ENCODE measurements at regions not wholly inside any gene's neighbourhood (a gene's known extent, or its start where the extent isn't known, plus 50 kb on each side); places are given as distances from the start of the nearest gene placed in this dataset.

DNA sequence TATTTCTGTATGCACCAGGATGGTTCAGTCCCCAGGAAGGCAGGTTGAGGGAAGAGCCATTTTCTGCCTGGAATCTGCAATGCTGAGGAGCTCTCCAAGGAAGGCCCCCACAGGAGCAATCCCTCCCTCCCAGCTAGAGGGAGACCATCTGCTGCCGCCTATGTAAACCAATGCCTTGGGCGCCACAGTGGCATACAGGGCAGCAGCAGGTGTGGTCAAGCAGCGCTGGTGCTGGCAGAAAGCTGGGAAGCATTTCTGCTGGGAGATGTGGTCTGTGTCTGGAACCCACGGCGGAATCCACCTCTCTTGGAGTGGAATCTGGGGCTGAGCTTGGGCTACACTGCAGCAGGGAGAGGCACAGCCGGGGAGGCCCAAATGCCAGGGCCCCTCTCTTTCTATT, 283.3 kb downstream of the RRAGC start:
- H3K9ac ChIP-seq (ENCODE audit: low read length): no peak overlapping the region
- no peaks in the 10 kb centered on the region for H3K9me3 ChIP-seq (ENCODE audit: low read length)
- H3K27me3 ChIP-seq (ENCODE audit: insufficient read depth, low read depth, low read length): peaks cover 24% of the 10 kb centered on the region
- no peak overlapping the region for H3K4me3 ChIP-seq (ENCODE audit: low read length)
- no peak overlapping the region for H3K27ac ChIP-seq (ENCODE audit: low read length)
- H3K4me2 ChIP-seq (ENCODE audit: low read length): no peak overlapping the region
- no peak for TF ChIP-seq EP300 (conservative IDR thresholded peaks at IDR 0.05; ENCODE audit: poor library complexity, severe bottlenecking)
- TF ChIP-seq TAF1 (IDR thresholded peaks at IDR 0.05; ENCODE audit: low read depth): no peak
- TF ChIP-seq EZH2 (IDR thresholded peaks at IDR 0.05; ENCODE audit: borderline replicate concordance, insufficient read depth, low read length, poor library complexity, severe bottlenecking): no peak
- TF ChIP-seq RAD21 (conservative IDR thresholded peaks at IDR 0.05): no peak
- TF ChIP-seq, protein P1, sequence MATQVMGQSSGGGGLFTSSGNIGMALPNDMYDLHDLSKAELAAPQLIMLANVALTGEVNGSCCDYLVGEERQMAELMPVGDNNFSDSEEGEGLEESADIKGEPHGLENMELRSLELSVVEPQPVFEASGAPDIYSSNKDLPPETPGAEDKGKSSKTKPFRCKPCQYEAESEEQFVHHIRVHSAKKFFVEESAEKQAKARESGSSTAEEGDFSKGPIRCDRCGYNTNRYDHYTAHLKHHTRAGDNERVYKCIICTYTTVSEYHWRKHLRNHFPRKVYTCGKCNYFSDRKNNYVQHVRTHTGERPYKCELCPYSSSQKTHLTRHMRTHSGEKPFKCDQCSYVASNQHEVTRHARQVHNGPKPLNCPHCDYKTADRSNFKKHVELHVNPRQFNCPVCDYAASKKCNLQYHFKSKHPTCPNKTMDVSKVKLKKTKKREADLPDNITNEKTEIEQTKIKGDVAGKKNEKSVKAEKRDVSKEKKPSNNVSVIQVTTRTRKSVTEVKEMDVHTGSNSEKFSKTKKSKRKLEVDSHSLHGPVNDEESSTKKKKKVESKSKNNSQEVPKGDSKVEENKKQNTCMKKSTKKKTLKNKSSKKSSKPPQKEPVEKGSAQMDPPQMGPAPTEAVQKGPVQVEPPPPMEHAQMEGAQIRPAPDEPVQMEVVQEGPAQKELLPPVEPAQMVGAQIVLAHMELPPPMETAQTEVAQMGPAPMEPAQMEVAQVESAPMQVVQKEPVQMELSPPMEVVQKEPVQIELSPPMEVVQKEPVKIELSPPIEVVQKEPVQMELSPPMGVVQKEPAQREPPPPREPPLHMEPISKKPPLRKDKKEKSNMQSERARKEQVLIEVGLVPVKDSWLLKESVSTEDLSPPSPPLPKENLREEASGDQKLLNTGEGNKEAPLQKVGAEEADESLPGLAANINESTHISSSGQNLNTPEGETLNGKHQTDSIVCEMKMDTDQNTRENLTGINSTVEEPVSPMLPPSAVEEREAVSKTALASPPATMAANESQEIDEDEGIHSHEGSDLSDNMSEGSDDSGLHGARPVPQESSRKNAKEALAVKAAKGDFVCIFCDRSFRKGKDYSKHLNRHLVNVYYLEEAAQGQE (IDR thresholded peaks at IDR 0.05; ENCODE audit: borderline replicate concordance): no peak
- no peak for TF ChIP-seq SMC3 (conservative IDR thresholded peaks at IDR 0.05; ENCODE audit: poor library complexity)
- TF ChIP-seq POLR2AphosphoS5 (IDR thresholded peaks at IDR 0.05): no peak
- no peak for TF ChIP-seq CTCF (IDR thresholded peaks at IDR 0.05; ENCODE audit: poor library complexity, severe bottlenecking)
- no peaks in the 10 kb centered on the region for H3K36me3 ChIP-seq (ENCODE audit: insufficient read depth, low read length)
- H3K79me2 ChIP-seq (replicated peaks; ENCODE audit: insufficient read depth, low read length): no peaks in the 10 kb centered on the region
- H3F3A ChIP-seq (ENCODE audit: insufficient read depth, low read length, poor library complexity, severe bottlenecking): no peaks in the 10 kb centered on the region
- H3K9me2 ChIP-seq (ENCODE audit: insufficient read depth, low read length): no peaks in the 10 kb centered on the region
- H2AFZ ChIP-seq (ENCODE audit: low read depth, low read length): no peak overlapping the region
- no peaks in the 10 kb centered on the region for H4K20me1 ChIP-seq (ENCODE audit: insufficient read depth)

- Histone ChIP-seq H2AFZ (ENCODE audit: low read depth, low read length) (no peak overlapping the region), H3F3A (ENCODE audit: insufficient read depth, low read length, poor library complexity, severe bottlenecking) (no peaks in the 10 kb centered on the region), H3K79me2 (replicated peaks; ENCODE audit: insufficient read depth, low read length) (no peaks in the 10 kb centered on the region), H3K4me3 (ENCODE audit: low read length) (no peak overlapping the region), H4K20me1 (ENCODE audit: insufficient read depth) (no peaks in the 10 kb centered on the region), H3K36me3 (ENCODE audit: insufficient read depth, low read length) (no peaks in the 10 kb centered on the region), H3K9me2 (ENCODE audit: insufficient read depth, low read length) (no peaks in the 10 kb centered on the region), H3K9me3 (ENCODE audit: low read length) (no peaks in the 10 kb centered on the region), H3K4me2 (ENCODE audit: low read length) (no peak overlapping the region), H3K9ac (ENCODE audit: low read length) (no peak overlapping the region), H3K27ac (ENCODE audit: low read length) (no peak overlapping the region), H3K27me3 (ENCODE audit: insufficient read depth, low read depth, low read length) (no peaks in the 10 kb centered on the region)
- TF ChIP-seq CTCF (IDR thresholded peaks at IDR 0.05; ENCODE audit: poor library complexity, severe bottlenecking) (no peak), MXI1 (conservative IDR thresholded peaks at IDR 0.05; ENCODE audit: poor library complexity, severe bottlenecking) (no peak), RAD21 (conservative IDR thresholded peaks at IDR 0.05) (no peak), TAF1 (IDR thresholded peaks at IDR 0.05; ENCODE audit: low read depth) (no peak), SMC3 (conservative IDR thresholded peaks at IDR 0.05; ENCODE audit: poor library complexity) (no peak), POLR2AphosphoS5 (IDR thresholded peaks at IDR 0.05) (no peak), EZH2 (IDR thresholded peaks at IDR 0.05; ENCODE audit: borderline replicate concordance, insufficient read depth, low read length, poor library complexity, severe bottlenecking) (no peak), EP300 (conservative IDR thresholded peaks at IDR 0.05; ENCODE audit: poor library complexity, severe bottlenecking) (no peak)
- TF ChIP-seq, protein P1 (IDR thresholded peaks at IDR 0.05; ENCODE audit: borderline replicate concordance): no peak
Measured at GRCh38 chr1:38571726-38572125, 287.8 kb downstream of the RRAGC start.

All from neural cell (in vitro differentiated cells).